WTC11 (cell line): ENCODE measurements at regions not wholly inside any gene's neighbourhood (a gene's known extent, or its start where the extent isn't known, plus 50 kb on each side); places are given as distances from the start of the nearest gene placed in this dataset.

Experiments used
- ATAC-seq: fragments of 200-7000 bp; cut with Tn5 transposase; 2 replicates; pipeline ENCODE4 v1.10.0; 2021; ENCODE audit warnings: mild to moderate bottlenecking, moderate library complexity
- CTCF ChIA-PET: fragments of 300-600 bp; sonication (Branson Sonifier 250); formaldehyde crosslinking; loops from one replicate; lab custom pipeline; 2021; ENCODE audit warnings: antibody characterized with exemption; lab: Charles Lee
- POLR2A ChIA-PET: fragments of 350-600 bp; sonication (Branson Sonifier 250); formaldehyde crosslinking; loops from one replicate; lab custom pipeline; 2021; ENCODE audit warnings: antibody characterized with exemption; lab: Charles Lee
- DNase-seq: peaks from one replicate; pipeline ENCODE4 v3.0.0; 2021; ENCODE audit warnings: low spot score
- H3K27ac Mint-ChIP-seq: 2 replicates; pipeline ENCODE4 v1.8.0; 2021; ENCODE audit warnings: mixed read lengths
- H3K27me3 Mint-ChIP-seq: 2 replicates; pipeline ENCODE4 v1.8.0; 2021; ENCODE audit warnings: low read depth, mild to moderate bottlenecking, moderate library complexity, mixed read lengths
- H3K36me3 Mint-ChIP-seq: 2 replicates; pipeline ENCODE4 v1.8.0; 2021; ENCODE audit warnings: mixed read lengths
- H3K4me1 Mint-ChIP-seq: 2 replicates; pipeline ENCODE4 v1.8.0; 2022; ENCODE audit warnings: mixed read lengths
- H3K4me3 Mint-ChIP-seq: 2 replicates; pipeline ENCODE4 v1.8.0; 2021; ENCODE audit warnings: mild to moderate bottlenecking, moderate library complexity, mixed read lengths
- H3K9me3 Mint-ChIP-seq: 2 replicates; pipeline ENCODE4 v1.8.0; 2021; ENCODE audit warnings: mixed read lengths
- AR ChIP-seq: fragments of 250-450 bp; sonication (Bioruptor Pico); IDR thresholded peaks from 2 replicates; pipeline ENCODE4 v1.9.0; 2021; ENCODE audit warnings: mild to moderate bottlenecking
- ARID4B ChIP-seq: sonication (generic); formaldehyde crosslinking; IDR thresholded peaks from 2 replicates; pipeline ENCODE4 v1.8.0; 2023; ENCODE audit warnings: missing genetic modification reagents, mild to moderate bottlenecking, borderline replicate concordance
- CBFB ChIP-seq: sonication (generic); formaldehyde crosslinking; IDR thresholded peaks from 2 replicates; pipeline ENCODE4 v1.8.1; 2022; ENCODE audit warnings: mild to moderate bottlenecking, low read depth, missing genetic modification reagents
- CREM ChIP-seq: sonication (generic); formaldehyde crosslinking; IDR thresholded peaks from 2 replicates; pipeline ENCODE4 v1.8.1; 2022; ENCODE audit warnings: mild to moderate bottlenecking, missing genetic modification reagents, moderate library complexity
- E2F1 ChIP-seq: sonication (generic); formaldehyde crosslinking; IDR thresholded peaks from 2 replicates; pipeline ENCODE4 v1.8.0; 2022; ENCODE audit warnings: mild to moderate bottlenecking, missing genetic modification reagents
- ESRRA ChIP-seq: sonication (generic); formaldehyde crosslinking; IDR thresholded peaks from 2 replicates; pipeline ENCODE4 v1.8.1; 2022; ENCODE audit warnings: mild to moderate bottlenecking, missing genetic modification reagents, borderline replicate concordance
- ETV6 ChIP-seq: sonication (generic); formaldehyde crosslinking; IDR thresholded peaks from 2 replicates; pipeline ENCODE4 v1.8.1; 2022; ENCODE audit warnings: mild to moderate bottlenecking, missing genetic modification reagents
- GRHL2 ChIP-seq: fragments of 250-450 bp; sonication (Bioruptor Pico); IDR thresholded peaks from 2 replicates; pipeline ENCODE4 v1.8.0; 2022; ENCODE audit warnings: mild to moderate bottlenecking, moderate library complexity; ENCODE audit not compliant: insufficient replicate concordance, severe bottlenecking
- HMGA2 ChIP-seq: fragments of 250-450 bp; sonication (Bioruptor Pico); IDR thresholded peaks from 2 replicates; pipeline ENCODE4 v1.4.0; 2021; ENCODE audit warnings: mild to moderate bottlenecking, moderate library complexity
- IRF1 ChIP-seq: sonication (generic); formaldehyde crosslinking; IDR thresholded peaks from 2 replicates; pipeline ENCODE4 v1.8.0; 2023; ENCODE audit warnings: missing genetic modification reagents
- IRF2 ChIP-seq: sonication (generic); formaldehyde crosslinking; IDR thresholded peaks from 2 replicates; pipeline ENCODE4 v1.8.0; 2022; ENCODE audit warnings: low read depth, missing genetic modification reagents, borderline replicate concordance
- JAZF1 ChIP-seq: fragments of 250-450 bp; sonication (Bioruptor Pico); IDR thresholded peaks from 2 replicates; pipeline ENCODE4 v1.9.0; 2021; ENCODE audit warnings: moderate library complexity, mild to moderate bottlenecking, inconsistent platforms
- ZBTB43 ChIP-seq: sonication (generic); formaldehyde crosslinking; IDR thresholded peaks from 2 replicates; pipeline ENCODE4 v1.8.1; 2023; ENCODE audit warnings: mild to moderate bottlenecking, missing genetic modification reagents
- ZNF219 ChIP-seq: sonication (generic); formaldehyde crosslinking; IDR thresholded peaks from 2 replicates; pipeline ENCODE4 v1.8.0; 2023; ENCODE audit warnings: missing genetic modification reagents, mild to moderate bottlenecking, borderline replicate concordance
- ZNF416 ChIP-seq: fragments of 250-450 bp; sonication (Bioruptor Pico); IDR thresholded peaks from 2 replicates; pipeline ENCODE4 v1.9.0; 2021; ENCODE audit warnings: mild to moderate bottlenecking, inconsistent platforms
- ZNF532 ChIP-seq: fragments of 250-450 bp; sonication (Bioruptor Pico); IDR thresholded peaks from 2 replicates; pipeline ENCODE4 v1.9.0; 2021; ENCODE audit warnings: mild to moderate bottlenecking, borderline replicate concordance
- ZNF671 ChIP-seq: fragments of 250-450 bp; sonication (Bioruptor Pico); IDR thresholded peaks from 2 replicates; pipeline ENCODE4 v1.8.0; 2021; ENCODE audit warnings: mild to moderate bottlenecking
- ZSCAN18 ChIP-seq: fragments of 250-450 bp; sonication (Bioruptor Pico); IDR thresholded peaks from 2 replicates; pipeline ENCODE4 v2.1.2; 2022; ENCODE audit warnings: mild to moderate bottlenecking, moderate library complexity

GRCh38 chr3:194952841-194953241, 267.2 kb downstream of the FAM43A start:
- ATAC-seq (peak; percentile 16; the same call in 1 of the 2 replicates), DNase-seq (no peak)
- no peak overlapping the region for H3K4me3 Mint-ChIP-seq
- H3K27me3 Mint-ChIP-seq: no peaks in the 10 kb centered on the region; the same call in 1 of the 2 replicates
- TF ChIP-seq IRF2 (no peak), ZNF416 (CRISPR knock-in tag) (no peak), GRHL2 (no peak)
- POLR2A ChIA-PET: no interaction called here
- peaks cover 19% of the 10 kb centered on the region for H3K9me3 Mint-ChIP-seq
- no peak overlapping the region for H3K27ac Mint-ChIP-seq
- H3K36me3 Mint-ChIP-seq: no peaks in the 10 kb centered on the region
- CTCF ChIA-PET: interaction anchor here (1.7 to 4.7 kb wide), 3 partner anchors 32 to 270 kb away, joined by 4 to 31 read pairs (median 23); no protein-coding TSS in a partner anchor
- peaks cover 2% of the 10 kb centered on the region; the same call in 1 of the 2 replicates for H3K4me1 Mint-ChIP-seq

GRCh38 chr3:194953291-194953690, 267.6 kb downstream of the FAM43A start:
- ATAC-seq (no peak), DNase-seq (no peak)
- ChIA-PET CTCF (interaction anchor here (1.7 to 4.7 kb wide), 4 partner anchors 32 to 271 kb away, joined by 4 to 31 read pairs (median 14); no protein-coding TSS in a partner anchor), POLR2A (no interaction called here)
- Mint-ChIP-seq H3K4me3 (no peak overlapping the region), H3K36me3 (no peaks in the 10 kb centered on the region), H3K9me3 (peaks cover 14% of the 10 kb centered on the region), H3K27me3 (no peaks in the 10 kb centered on the region; the same call in 1 of the 2 replicates), H3K27ac (no peak overlapping the region), H3K4me1 (peaks cover 2% of the 10 kb centered on the region; the same call in 1 of the 2 replicates)
- TF ChIP-seq E2F1 (CRISPR knock-in tag): no peak
- TF ChIP-seq ETV6 (CRISPR knock-in tag): no peak
- no peak for TF ChIP-seq ZSCAN18 (CRISPR knock-in tag)
- no peak for TF ChIP-seq ZBTB43 (CRISPR knock-in tag)
- TF ChIP-seq ZNF532 (CRISPR knock-in tag): no peak
- no peak for TF ChIP-seq ESRRA
- TF ChIP-seq ZNF219 (CRISPR knock-in tag): no peak
- no peak for TF ChIP-seq CREM (CRISPR knock-in tag)
- no peak for TF ChIP-seq AR (CRISPR knock-in tag)
- no peak for TF ChIP-seq ZNF671
- no peak for TF ChIP-seq IRF1 (CRISPR knock-in tag)
- TF ChIP-seq ARID4B (CRISPR knock-in tag): no peak
- no peak for TF ChIP-seq JAZF1 (CRISPR knock-in tag)
- TF ChIP-seq CBFB (CRISPR knock-in tag): no peak
- TF ChIP-seq HMGA2 (CRISPR knock-in tag): no peak
